Right forelimb (tissue), 1 donor: ENCODE measurements at regions not wholly inside any gene's neighbourhood (a gene's known extent, or its start where the extent isn't known, plus 50 kb on each side); places are given as distances from the start of the nearest gene placed in this dataset.

ENCODE experiments used
- DNase-seq: peaks from one replicate; pipeline ENCODE4 v3.0.0-alpha.2; 2018

DNA sequence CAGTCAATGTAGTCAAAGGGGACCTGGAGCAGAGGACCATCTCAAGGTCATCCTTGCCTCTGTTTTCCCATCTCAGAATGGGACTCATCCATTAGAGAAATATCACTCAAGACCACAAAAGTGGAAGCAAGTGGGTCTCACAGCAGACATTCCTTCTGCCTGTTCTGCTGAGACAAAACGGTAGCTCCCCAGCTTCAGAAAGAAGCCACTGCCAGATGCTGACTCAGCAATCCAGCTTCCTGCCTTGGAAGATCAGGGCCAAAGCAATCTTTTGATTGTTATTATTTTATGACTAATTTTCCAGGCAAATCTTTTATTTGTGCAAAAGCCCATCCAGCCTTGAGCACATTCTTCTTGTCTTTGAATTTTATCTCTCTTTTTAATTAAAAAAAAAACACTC lies 86.8 kb downstream of the CCT6B start:
- no peak for DNase-seq

DNA sequence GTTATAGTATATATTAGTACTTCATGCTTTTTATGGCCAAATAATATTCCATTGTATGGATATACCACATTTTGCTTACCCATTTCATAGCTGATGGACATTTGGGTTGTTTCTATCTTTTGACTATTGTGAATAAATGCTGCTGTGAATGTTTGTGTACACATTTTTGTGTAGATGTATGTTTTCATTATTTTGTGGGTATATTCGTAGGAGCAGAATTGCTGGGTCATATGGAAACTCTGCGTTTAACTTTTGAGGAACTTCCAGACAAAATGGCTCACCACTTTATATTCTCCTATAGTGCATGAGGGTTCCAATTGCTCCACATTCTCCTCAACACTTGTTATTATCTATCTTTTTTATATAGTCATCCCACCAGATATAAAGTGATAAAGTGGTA lies 88.6 kb downstream of the CCT6B start:
- no peak for DNase-seq

- no peak for DNase-seq
These were observed 91.6 kb downstream of the CCT6B start for GRCh38 chr17:34869641-34870040.

GRCh38 chr17:34865716-34866115 lies 95.5 kb downstream of the CCT6B start:
- no peak for DNase-seq

DNA sequence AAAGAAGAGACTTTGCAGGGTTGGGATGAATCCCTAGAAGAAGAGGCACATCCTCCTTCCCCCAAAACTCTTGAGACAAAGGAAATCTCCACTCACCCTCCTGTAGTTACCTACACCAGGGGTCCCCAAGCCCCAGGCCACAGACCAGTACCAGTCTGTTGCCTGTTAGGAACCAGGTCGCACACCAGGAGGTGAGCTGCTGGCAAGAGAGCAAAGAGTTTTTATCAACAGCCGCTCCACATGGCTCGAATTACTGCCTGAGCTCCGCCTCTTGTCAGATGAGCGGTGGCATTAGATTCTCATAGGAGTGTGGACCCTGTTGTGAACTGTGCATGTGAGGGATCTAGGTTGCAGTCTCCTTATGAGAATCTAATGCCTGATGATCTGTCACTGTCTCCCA lies 98.9 kb downstream of the CCT6B start:
- no peak for DNase-seq

GRCh38 chr17:34861864-34862263 lies 99.4 kb downstream of the CCT6B start:
- no peak for DNase-seq

- DNase-seq: no peak
These were observed 101.6 kb downstream of the CCT6B start for GRCh38 chr17:34859652-34860051.

DNA sequence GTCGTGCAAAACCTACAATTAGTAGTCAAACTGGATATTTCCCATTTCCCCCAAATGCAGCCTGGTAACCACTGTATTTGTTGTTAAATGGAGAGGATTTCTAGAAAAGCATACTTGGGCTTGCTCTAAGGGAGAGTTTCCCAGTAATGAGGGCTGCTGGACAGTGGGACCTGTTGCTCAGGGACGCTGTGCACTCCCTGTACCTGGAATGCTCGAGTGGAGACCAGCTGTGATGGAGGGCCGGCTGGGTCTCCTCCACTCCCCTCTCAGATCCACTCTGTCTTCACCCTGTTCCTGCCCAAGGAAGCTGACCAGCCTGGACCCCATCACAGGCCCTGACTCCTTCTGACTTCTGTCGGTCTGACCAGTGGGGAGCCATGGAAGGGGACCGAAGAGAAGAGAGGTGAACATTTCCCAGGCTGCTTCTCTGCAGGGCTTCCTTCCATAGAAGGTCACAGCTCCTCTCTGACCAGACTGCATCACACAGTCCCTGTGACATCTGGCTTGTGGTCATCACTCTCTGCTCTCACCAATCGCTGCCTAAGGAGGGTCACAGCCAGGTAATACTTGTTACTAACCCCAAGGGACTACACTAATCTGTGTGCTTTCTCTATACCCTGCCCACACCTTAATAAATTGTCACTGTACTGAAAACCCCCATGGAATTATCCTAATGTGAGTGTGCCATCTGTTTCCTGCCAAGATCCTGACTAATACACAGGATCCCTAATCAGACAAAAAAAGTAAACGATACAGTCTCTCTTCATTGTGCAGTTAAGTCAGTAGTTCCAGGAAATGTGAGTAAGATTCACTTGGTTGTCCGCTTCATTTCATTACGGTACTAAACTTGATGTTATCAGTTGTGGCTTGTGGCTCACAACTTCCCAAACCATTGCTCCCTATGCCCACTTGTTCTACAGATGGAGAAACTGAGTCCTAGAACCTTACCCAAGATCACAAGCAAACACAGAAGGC lies 102.4 kb downstream of the CCT6B start:
- DNase-seq: no peak

- no peak for DNase-seq
These were observed 107.3 kb downstream of the CCT6B start for GRCh38 chr17:34853924-34854323.

DNA sequence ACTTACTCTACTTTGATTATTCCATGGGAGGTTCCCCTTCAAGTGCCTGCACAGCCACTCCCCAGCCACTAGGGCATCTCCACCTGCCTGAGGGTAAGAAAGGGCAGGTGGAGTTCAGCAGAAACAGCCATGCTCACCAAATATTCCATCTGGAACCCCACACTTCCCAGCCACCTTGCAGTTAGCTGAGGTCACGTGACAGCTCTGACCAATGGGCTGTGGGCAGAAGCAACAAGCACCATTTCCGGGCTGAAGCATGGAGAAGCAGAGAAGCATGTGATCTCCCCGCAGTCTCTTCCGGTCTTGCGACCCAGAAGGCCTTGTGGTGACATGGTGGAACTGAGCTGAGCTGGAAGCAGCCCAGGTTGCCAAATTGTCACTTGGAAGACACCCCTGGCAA lies 108.6 kb downstream of the CCT6B start:
- DNase-seq: no peak

DNA sequence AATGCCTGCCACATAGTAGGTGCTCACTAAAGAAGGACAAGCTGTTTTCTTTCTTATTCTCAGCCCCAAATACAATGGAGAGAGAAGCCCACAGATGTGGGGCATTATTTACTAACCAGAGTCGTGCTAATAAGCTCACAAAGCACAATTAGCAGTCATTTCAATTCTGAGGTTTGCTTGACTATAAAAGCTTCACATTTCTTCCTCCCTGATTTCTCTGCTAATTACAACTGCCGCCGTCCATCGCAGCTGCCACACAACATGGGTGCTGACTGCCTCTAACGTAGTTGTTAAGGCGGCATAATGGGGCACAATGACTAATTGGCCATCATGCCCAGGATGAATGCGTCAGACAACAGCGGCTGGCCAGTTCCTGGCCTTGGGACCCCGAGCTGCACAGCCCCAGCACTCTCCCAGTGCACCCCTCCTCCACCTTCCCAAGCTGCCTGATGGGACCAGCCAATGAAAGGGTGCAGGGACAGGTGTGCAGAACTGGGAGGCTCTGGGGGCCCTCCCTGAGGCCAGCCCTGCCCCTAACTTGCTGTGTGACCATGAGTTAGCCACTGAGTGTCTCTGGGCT lies 109.2 kb downstream of the CCT6B start:
- no peak for DNase-seq

DNA sequence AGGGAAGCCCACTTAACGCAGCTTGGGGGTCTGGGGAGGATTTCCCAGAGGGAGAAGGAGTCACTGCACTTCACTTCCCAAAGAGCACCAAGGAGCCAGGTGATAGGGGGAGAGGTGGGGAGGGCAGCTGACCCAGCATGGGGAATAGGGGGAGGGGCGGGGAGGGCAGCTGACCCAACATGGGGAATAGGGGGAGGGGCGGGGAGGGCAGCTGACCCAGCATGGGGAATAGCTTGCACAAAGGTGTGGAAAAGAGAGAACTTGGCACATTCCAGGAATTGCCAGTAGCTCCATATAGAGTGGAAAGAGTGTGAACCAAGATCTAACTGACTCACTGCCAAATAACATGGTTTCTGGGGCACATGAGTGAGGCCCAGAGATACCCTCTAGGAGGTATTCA lies 110.3 kb downstream of the CCT6B start:
- DNase-seq: no peak

- no peak for DNase-seq
These were observed 111.2 kb downstream of the CCT6B start for GRCh38 chr17:34850023-34850422.

DNA sequence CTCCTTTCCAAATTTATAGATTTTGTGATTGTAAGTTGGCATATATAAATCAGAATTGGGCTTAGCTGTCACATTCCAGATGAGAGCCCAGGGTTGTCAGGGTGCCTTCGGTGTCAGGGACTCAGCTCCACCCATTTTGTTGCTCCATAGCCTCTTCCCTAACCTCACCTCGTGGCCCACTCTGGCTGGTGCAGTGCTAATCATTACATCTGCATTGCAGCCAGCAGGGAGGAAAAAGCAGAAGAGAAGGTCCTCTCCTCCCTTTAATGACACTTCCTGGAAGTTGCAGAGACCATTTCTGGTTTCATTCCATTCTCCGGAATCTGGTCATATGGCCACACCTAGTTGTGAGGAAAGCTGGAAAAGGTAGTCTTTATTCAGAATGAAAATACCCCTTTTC lies 113.3 kb downstream of the CCT6B start:
- DNase-seq: no peak

GRCh38 chr17:34845296-34845695 lies 116.0 kb downstream of the CCT6B start:
- no peak for DNase-seq

DNA sequence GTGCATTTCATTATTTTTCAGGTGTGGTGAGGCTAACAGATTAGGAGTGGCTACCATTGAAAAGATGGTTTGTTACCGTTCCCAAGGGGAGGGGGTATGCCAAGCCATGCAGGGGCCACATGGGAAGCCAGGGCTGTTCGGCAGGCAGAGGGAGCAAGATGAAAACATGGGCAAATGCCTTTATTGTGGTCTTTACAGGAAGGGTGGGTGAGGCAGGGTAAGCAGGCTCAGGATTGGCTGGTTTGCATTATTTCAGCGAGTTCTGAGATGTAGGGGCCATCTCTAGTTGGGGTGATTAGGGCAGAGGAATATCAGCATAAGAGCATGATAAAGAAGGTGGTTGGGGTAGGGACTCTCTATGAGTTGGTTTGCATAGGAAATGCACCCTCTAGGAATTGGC lies 117.6 kb downstream of the CCT6B start:
- DNase-seq: no peak

- no peak for DNase-seq
These were observed 119.0 kb downstream of the CCT6B start for GRCh38 chr17:34842235-34842634.

GRCh38 chr17:34841467-34841866 lies 119.8 kb downstream of the CCT6B start:
- no peak for DNase-seq

GRCh38 chr17:34840750-34841149 lies 120.5 kb downstream of the CCT6B start:
- no peak for DNase-seq

DNA sequence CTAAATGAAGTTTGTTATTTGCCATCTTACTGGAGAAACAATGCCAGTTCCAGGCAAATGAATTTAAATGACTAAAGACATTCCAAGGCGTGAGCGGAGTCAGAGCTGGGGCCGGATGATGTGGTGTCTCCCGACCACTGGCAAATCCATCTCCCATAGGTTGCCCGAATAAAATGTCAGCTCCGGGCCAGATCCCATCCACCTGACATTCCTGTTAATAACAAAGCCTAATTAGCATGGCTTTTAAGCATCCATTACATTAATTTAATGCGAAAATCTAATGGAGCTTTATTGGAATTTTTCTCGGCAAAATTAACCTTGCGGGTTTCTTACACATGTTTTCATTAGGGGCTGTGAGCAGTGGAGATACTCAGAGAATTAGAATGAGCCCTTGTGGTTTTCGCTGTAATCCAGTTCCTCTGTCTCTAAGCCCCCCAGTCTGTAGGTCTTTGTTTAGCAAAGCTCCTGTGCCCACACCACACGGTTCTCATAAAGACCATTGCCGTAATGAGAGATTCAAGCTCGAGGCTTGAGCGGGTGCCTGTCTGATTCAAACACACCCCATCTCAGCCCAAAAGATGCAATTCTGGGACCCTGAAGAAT lies 123.3 kb downstream of the CCT6B start:
- no peak for DNase-seq

DNA sequence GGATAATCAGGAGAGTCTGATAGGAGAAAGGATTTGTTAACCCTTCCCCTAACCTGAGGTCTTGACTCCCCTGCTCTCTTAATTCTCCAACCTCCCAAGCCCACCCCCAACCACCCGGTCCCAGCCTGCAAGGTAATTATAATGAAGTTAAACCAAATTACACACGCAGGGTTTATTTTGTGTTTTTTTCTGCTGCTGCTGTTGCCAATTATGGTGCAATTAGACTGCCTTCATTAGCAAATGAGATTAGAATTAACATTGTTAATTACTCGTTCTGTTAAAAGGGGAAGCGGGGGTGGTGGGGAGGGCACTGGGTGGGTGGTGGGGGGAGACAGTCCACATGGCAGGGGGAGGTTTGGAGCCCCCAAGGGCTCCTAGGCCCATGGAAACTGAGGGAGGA lies 128.9 kb downstream of the CCT6B start:
- no peak for DNase-seq

- DNase-seq: no peak
These were observed 134.3 kb downstream of the CCT6B start for GRCh38 chr17:34827008-34827407.

DNA sequence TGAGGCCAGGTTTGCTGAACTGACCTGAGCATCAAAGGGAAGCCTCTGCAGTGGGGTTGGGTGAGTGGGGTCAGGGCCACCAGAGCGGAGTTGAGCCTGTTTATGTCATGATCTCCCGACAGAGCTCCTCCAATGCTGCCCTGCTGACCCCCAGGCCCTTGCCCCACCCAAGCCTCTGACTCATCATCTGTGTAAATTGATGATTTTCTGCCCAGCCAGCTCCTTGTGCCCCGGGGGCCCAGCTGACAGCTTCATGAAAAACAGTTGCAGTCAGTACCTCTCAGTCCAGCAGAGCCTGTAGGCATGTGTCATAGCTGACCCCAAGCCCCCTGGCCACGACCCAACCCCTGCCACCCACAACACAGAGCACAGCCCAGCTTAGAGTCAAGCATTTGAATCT lies 134.9 kb downstream of the CCT6B start:
- DNase-seq: no peak

- DNase-seq: no peak
These were observed 135.4 kb downstream of the CCT6B start for GRCh38 chr17:34825884-34826283.
